ENCODE measurements at regions not wholly inside any gene's neighbourhood (a gene's known extent, or its start where the extent isn't known, plus 50 kb on each side); places are given as distances from the start of the nearest gene placed in this dataset.
"Not testable (repeated sequence)": the region's sequence is repeated elsewhere in the genome, so short reads cannot be mapped to it uniquely, and the experiment has no call there.

GRCh38 chr9:85824949-85825348, 83.2 kb upstream of the AGTPBP1 start:
- TF ChIP-seq CTCF (IDR thresholded peaks at IDR 0.05; ENCODE audit: poor library complexity, severe bottlenecking): peak; percentile 26
- not testable (repeated sequence) for H3K9me3 ChIP-seq (ENCODE audit: severe bottlenecking); DNase-seq (ENCODE audit: low spot score); H3K4me3 ChIP-seq (ENCODE audit: severe bottlenecking); H3K27me3 ChIP-seq (ENCODE audit: insufficient read depth, poor library complexity, severe bottlenecking); H3K4me1 ChIP-seq (ENCODE audit: insufficient read depth, poor library complexity, severe bottlenecking); ATAC-seq (ENCODE audit: low read depth); H3K36me3 ChIP-seq (ENCODE audit: low read depth); H3K27ac ChIP-seq (ENCODE audit: poor library complexity, severe bottlenecking)

- not testable (repeated sequence) for DNase-seq (ENCODE audit: low spot score); H3K27me3 ChIP-seq (ENCODE audit: insufficient read depth, poor library complexity, severe bottlenecking); H3K9me3 ChIP-seq (ENCODE audit: severe bottlenecking); H3K4me3 ChIP-seq (ENCODE audit: severe bottlenecking); H3K4me1 ChIP-seq (ENCODE audit: insufficient read depth, poor library complexity, severe bottlenecking); H3K27ac ChIP-seq (ENCODE audit: poor library complexity, severe bottlenecking); H3K36me3 ChIP-seq (ENCODE audit: low read depth)
- ATAC-seq (ENCODE audit: low read depth): 0 out of 3 replicates have a peak, but pooled peaks have one; percentile 27
Measured at GRCh38 chr9:85834591-85834990, 92.8 kb upstream of the AGTPBP1 start.

DNA sequence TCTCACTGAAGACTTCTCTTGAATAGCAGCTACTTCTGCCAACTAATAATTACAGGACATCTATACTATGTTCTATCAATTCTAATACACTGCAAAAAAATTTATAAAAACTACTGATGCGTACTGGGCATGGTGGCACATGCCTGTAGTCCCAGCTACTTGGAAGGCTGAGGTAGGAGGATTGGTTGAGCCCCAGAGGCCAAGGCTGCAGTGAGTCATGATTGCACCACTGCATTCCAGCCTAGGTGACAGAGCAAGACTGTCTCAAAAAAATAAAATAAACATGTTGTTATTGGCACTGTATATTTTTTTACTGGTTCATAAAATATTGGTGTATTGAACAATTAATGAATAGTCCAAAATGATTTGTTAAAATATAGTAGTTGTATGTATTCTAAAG, 97.0 kb upstream of the NAA35 start:
- H3K4me1 ChIP-seq (ENCODE audit: insufficient read depth, poor library complexity, severe bottlenecking); H3K4me3 ChIP-seq (ENCODE audit: severe bottlenecking); H3K27ac ChIP-seq (ENCODE audit: poor library complexity, severe bottlenecking); H3K9me3 ChIP-seq (ENCODE audit: severe bottlenecking); DNase-seq (ENCODE audit: low spot score); H3K36me3 ChIP-seq (ENCODE audit: low read depth); H3K27me3 ChIP-seq (ENCODE audit: insufficient read depth, poor library complexity, severe bottlenecking): not testable (repeated sequence)
- peak; percentile 38; the same call in 1 of the 3 replicates for ATAC-seq (ENCODE audit: low read depth)

DNA sequence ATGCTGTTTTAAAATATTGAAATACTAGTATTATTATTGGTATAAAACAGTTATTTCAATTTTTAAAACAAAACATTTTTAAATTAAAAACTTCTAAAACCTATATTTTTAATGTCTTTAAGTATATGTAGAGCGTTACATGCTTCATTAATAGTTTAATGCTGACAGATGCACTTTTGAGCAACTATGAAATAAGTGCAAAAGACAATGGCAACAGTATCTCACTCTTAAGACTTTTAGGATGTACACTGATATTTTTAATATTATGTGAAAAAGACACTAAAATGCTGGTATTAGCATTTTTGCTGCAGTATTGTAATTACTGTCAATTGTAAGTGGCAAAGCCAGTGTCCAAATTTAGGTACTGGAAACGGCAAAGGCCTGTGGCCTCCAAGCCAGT, 93.2 kb upstream of the NAA35 start:
- H3K27me3 ChIP-seq (ENCODE audit: insufficient read depth, poor library complexity, severe bottlenecking); H3K27ac ChIP-seq (ENCODE audit: poor library complexity, severe bottlenecking); ATAC-seq (ENCODE audit: low read depth); H3K4me3 ChIP-seq (ENCODE audit: severe bottlenecking); H3K36me3 ChIP-seq (ENCODE audit: low read depth); H3K4me1 ChIP-seq (ENCODE audit: insufficient read depth, poor library complexity, severe bottlenecking); DNase-seq (ENCODE audit: low spot score); H3K9me3 ChIP-seq (ENCODE audit: severe bottlenecking): not testable (repeated sequence)

DNA sequence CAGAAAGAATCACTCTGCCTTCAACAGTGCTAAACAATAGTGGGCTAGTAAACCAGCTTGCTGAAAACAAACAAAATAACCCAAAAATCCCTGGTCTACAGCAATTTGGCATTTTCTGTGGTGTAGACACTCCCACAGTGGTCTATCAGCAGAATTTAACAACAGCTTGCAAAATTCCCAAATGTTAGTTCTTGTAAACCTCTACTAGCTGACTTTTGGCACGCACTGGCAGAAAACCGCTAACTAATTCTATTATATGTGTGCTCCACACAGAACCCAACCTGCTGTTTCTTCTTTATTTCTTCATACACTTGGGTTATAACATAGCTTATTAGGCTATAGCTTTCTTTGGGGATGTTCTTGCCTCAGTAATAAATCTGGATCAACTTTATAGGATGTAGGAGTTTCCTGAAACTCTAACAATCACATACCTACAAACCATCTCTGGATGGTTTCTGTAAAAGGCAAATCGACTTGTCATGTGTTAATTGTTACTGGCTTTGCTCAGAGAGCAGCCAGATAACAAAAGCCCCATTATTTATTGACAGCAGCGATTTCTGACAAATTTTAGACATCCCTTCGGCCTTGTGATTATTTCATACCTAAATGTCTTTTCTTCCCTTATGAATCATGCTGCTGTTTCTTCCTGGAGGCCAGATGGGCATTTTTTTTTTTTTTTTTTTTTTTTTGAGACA, 82.7 kb upstream of the NAA35 start:
- Histone ChIP-seq H3K27ac (ENCODE audit: poor library complexity, severe bottlenecking) (no peak overlapping the region), H3K36me3 (ENCODE audit: low read depth) (no peaks in the 10 kb centered on the region), H3K4me3 (ENCODE audit: severe bottlenecking) (no peak overlapping the region), H3K27me3 (ENCODE audit: insufficient read depth, poor library complexity, severe bottlenecking) (no peaks in the 10 kb centered on the region), H3K4me1 (ENCODE audit: insufficient read depth, poor library complexity, severe bottlenecking) (no peaks in the 10 kb centered on the region), H3K9me3 (ENCODE audit: severe bottlenecking) (no peaks in the 10 kb centered on the region)
- no peak for TF ChIP-seq CTCF (IDR thresholded peaks at IDR 0.05; ENCODE audit: poor library complexity, severe bottlenecking)
- DNase-seq (ENCODE audit: low spot score) (no peak), ATAC-seq (ENCODE audit: low read depth) (no peak)

- no peak for TF ChIP-seq CTCF (IDR thresholded peaks at IDR 0.05; ENCODE audit: poor library complexity, severe bottlenecking)
- Histone ChIP-seq H3K27ac (ENCODE audit: poor library complexity, severe bottlenecking) (no peak overlapping the region), H3K9me3 (ENCODE audit: severe bottlenecking) (no peaks in the 10 kb centered on the region), H3K4me3 (ENCODE audit: severe bottlenecking) (no peak overlapping the region), H3K27me3 (ENCODE audit: insufficient read depth, poor library complexity, severe bottlenecking) (peaks cover 3% of the 10 kb centered on the region), H3K4me1 (ENCODE audit: insufficient read depth, poor library complexity, severe bottlenecking) (no peaks in the 10 kb centered on the region), H3K36me3 (ENCODE audit: low read depth) (no peaks in the 10 kb centered on the region)
- peak; percentile 61; the same call in 2 of the 3 replicates for ATAC-seq (ENCODE audit: low read depth)
- DNase-seq (ENCODE audit: low spot score): no peak
Measured at GRCh38 chr9:85859765-85860164, 81.2 kb upstream of the NAA35 start.

GRCh38 chr9:85861882-85862281, 79.1 kb upstream of the NAA35 start:
- not testable (repeated sequence) for H3K27me3 ChIP-seq (ENCODE audit: insufficient read depth, poor library complexity, severe bottlenecking); H3K27ac ChIP-seq (ENCODE audit: poor library complexity, severe bottlenecking); H3K4me3 ChIP-seq (ENCODE audit: severe bottlenecking); H3K36me3 ChIP-seq (ENCODE audit: low read depth); DNase-seq (ENCODE audit: low spot score); ATAC-seq (ENCODE audit: low read depth); H3K4me1 ChIP-seq (ENCODE audit: insufficient read depth, poor library complexity, severe bottlenecking); H3K9me3 ChIP-seq (ENCODE audit: severe bottlenecking)
